NCI-H1092 treated with DMSO at 0.1 percent for 48 hours (cell line): ENCODE measurements at regions not wholly inside any gene's neighbourhood (a gene's known extent, or its start where the extent isn't known, plus 50 kb on each side); places are given as distances from the start of the nearest gene placed in this dataset.

Source experiments
- DNase-seq: peaks from one replicate; lab custom pipeline; 2025; lab: John Stamatoyannopoulos, UW

DNA sequence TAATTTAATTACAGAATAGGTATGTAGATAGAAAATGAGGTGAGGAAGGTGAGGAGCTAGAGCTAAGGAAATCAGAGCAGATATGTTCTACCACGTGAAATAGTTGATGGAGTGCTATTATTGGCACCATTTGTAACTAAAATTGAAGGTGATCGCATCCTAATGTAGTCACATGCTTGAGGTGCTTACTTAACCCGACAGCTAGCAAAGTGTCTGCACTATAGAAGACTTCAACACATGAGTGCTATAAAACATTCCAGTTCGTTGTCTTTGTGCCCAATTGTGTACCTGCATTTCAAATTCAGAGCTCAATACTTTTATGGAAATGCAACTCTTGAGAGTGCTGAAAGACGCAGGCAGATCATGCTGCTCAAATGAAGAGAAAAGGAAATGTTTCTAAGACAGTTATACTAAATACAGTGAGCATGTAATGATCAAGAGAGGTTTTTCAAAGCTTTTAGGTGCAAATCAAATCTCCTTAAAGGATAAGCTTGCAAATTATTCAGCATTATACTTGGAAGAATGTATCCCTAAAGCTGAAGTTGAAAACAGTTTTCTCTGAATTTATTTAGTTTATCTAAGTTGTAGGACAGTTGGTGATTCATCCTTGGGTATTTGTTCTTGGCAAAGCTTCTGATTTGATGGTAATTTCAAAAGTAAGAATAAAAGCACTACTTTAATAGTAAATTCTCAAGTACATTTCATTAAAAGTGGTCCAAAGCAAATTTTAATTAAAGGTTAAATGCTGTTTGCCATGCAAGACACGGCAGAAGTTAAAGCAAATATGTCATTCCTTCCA lies 223.9 kb upstream of the EPHA5 start:
- DNase-seq, result no peak

DNA sequence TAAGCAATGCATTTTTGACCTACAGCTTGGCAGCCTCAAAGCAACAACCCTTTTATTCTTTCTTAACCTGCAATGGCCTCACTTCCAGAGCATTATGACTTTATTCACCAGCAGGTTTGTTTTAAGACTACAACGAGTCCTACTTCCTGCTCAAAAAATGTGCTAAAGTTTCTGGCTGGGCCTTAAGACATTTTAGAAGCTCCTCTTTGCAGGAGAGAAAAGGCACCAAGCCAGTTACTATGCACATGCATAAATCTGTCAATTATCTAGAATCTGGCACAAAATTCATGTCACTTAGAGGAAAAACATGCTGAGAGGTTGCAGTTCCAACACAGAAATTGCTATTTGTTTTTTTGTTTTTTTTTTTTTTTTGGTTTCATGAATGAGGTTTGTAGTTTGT lies 223.0 kb upstream of the EPHA5 start:
- no peak for DNase-seq

DNA sequence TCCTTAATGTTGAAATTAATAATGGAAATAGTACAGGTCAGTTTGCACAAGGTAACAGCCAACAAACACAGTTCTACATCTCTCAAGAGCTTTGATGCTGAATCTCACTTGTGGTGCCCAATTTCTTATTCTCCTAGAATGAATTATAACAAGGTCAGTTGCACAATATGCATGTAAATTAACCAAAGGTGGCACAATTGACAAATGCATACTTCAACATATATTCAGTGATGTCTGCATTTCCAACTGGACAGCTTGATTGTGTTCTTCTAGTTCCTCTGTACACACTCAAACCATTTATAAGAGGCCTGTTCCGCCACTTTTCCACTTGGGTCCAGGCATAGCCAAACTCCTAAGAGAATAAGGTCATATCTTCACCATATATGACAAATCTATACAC lies 210.3 kb upstream of the EPHA5 start:
- peak; percentile 5 for DNase-seq

DNA sequence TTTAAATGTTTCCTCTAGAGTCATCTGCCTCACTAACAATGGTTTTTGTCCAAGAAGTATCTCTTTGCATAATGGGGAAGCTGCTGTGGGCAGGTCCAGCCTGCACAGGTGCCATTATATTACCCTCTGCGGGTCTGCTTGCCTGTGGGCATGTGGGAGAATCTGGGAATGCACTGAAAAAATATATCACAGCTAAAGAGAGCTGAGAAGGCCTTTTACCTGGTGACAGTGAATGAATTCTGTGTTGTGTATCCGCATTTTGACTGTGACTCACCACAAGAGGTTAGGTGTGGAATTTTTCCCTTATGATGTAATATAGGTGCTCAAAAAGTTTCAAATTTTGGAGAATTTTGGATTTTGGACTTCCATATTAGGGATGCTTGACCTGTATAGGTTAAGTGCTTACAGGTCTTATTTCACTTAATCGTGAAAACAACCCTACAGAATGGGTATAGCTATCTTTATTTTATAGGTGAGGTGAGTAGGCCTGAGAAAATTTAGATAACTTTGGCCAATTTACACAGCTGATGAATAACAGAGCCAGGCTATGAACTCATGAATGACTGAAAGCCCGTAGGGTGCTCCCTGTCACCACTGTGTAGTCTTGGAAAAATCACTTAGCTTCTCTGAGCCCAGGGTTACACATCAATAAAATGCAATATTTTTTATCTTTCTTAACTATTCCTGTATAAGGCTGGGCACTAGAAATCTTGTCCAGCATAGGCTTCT lies 198.0 kb upstream of the EPHA5 start:
- no peak for DNase-seq

DNA sequence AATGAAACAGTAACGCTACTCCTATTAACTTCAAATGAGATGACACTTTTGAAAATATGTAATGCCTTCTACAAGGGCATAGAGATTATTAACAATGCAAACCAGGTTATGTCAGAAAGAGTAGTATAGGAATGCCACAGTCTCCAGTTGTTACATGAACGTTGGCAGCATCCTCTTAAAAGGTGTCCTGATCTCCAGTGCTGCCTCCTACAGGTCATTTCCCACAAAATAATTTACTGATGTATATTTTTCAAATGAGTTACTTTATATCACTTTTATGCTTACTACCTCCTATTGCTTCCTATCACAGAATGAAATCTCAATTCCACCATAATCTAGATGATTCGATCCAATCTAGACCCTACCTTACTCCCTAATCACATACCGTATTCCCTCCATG lies 195.2 kb upstream of the EPHA5 start:
- DNase-seq, result no peak

DNA sequence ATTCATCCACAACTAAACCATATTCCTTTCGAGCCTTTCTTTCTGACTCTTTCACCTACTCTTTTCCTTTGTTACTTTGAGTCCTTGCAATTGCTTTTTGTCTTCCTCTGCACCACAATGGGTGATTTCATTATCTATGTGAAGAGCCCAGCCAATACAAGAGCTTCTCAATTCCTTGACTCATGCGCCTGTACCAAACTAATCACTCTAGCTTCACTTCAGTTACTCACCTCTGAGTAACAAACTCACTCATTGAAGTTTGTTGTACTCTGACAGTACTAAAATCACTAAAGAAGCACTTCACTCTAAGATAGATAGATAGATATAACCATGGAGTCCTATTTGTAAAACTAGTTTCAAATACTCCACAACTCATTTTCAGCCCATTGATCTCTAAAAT lies 191.7 kb upstream of the EPHA5 start:
- no peak for DNase-seq

DNA sequence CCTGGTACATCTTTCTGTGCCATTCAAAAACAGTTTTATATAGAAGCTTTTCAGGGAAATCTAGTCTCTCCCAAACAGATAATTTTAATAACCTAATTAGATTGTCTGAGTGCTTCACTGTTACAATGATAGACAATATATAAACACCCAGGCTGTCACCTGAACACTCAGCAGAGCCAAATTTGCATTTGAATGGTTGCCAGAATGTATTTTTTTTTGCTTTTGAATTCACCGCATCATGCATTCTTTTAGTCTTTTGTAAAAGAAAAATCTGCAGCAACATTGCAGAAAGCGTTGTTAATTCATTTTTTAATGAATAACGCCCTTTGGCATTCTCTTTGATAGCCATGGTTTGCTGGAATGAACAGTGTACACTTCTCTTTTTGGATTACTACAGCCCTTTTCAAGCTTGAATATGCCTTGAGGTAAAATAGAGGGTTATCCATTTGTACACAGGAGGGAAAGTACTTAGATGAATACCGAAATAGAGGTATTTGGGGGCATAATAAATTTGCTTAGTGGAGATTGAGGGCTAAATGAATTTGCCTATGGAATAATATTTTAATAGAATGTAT lies 175.0 kb upstream of the EPHA5 start:
- DNase-seq, result no peak

DNA sequence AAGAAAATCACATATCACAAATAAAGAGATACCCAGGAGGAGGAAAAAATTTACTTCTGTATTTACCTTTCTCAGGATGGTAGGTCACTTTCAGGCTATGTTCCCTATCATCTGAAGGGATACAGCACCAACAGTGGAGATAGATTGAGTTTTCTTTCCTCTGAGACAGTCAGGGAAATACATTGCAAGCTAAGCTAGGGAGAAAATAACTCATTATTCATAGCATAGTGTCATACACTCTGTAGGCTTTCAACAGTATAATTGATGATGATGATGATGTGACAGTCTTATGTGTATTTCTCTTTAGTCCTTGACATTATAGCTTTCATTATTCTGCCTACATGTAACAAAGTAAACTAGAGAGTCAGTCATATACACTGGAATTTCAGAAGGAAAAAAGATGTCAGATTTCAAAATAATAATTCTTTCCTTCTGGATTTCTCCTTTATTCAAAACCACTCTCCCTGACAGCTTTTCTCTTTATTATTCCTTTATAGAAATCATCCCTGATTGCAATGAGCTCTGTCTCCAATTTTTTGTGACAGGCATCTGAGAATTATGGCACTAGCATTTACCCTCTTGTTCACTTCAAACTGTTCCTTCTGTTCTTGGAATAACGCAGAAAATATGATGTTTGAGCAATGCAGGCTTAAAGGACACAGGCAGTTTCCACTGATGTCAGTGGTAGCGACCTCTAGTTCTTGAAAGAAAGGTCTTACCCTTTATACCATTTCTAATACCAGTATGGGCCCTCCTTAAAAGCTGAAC lies 169.1 kb upstream of the EPHA5 start:
- DNase-seq, result no peak

DNA sequence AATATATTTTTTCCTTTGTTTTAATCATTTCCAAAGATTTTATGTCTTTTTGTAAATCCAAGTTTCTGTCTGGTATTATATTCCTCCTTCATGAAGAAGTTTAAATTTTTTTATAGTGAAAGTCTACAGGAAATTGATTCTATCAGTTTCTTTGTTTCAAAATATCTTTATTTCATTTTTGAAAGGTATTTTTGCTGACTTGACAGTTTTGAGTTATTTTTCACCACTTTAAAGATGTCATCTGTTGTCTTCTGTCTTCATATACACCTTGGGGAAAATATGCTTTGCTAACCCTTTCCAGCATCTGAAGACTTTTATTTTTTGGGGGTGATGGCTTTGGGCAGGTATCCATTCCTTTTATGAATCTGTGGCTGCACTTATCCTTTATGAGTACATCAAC lies 164.4 kb upstream of the EPHA5 start:
- DNase-seq, result no peak

DNA sequence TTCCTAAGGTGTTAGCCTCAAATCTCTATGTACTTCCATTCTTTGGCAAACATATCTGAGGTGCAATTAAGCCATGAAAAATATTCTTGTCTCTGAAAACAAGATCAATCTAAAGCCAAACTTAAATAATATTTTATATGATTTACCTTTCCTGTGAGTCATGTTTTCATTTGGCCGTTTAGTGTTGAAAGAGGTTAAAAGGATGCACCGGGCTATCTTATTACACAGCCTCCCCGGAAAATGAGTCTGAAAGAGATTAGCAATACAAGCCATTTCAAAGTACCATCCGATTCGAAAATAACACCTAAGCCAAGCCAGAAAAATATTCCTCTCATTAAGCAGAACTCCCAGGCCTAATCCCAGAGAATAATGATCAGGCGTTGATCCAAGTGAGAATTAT lies 161.5 kb upstream of the EPHA5 start:
- DNase-seq, result no peak

DNA sequence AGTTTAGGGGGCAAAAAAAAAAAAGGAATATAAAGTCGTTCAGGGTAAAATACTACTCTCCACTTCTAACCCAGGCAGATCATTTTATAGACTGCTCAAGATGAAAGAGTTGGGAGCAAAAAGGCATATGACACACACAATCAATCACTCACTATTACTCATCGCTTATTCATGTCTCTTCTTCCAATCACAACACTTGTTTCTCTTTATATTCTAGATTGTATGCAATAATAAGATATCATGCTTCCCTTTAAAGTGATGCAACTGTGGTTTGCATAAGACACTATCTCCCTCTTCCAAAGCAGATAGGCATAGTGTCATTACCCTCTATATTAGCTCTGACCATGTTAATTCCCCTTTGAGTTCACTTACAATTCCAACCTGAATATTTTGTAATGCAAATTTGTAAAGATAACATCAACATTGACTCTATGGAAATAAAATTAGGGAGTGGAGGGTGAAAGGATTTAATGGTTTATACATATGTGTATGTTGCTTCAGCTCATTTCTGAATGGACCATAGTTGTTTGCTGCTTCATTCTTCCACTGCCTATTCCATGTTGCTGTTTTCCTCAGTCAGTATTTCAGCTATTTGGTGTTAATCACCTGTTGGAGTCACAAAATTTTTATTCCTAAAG lies 154.9 kb upstream of the EPHA5 start:
- DNase-seq, result no peak

DNA sequence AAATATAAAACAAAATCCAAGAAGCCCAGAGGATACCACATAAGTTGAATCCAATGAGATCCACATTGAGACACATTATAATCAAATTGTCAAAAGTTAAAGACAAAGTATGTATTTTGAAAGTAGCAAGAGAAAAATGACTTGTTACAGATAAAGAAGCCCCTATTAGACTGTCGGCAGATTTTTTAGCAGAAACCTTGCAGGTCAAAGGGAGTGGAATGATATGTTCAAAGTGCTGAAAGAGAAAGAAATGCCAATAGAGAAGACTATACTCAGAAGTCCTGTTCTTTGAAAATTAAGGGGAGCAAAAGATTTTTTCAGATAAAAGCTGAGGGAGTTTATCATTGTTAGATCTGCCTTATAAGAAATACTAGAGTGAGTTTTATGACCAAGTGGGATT lies 148.9 kb upstream of the EPHA5 start:
- no peak for DNase-seq

DNA sequence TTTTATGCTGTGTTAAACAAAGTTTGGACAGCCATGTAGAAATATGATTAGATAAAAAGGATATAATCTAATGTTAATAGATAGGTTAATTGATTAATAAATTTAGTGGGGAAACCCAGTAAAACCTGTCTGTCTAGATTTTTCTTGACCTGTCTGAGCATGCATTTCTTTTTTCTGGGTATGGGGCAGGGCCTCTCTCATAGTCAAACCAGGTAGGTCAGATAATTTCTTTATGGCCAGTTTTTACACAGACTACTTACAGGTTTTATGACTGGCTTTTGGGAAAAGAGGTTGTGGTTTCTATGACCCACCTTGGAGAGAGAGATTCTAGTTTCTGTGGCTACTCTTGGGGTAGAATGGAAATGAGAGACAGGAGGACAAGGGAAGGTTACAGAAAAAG lies 135.6 kb upstream of the EPHA5 start:
- no peak for DNase-seq

DNA sequence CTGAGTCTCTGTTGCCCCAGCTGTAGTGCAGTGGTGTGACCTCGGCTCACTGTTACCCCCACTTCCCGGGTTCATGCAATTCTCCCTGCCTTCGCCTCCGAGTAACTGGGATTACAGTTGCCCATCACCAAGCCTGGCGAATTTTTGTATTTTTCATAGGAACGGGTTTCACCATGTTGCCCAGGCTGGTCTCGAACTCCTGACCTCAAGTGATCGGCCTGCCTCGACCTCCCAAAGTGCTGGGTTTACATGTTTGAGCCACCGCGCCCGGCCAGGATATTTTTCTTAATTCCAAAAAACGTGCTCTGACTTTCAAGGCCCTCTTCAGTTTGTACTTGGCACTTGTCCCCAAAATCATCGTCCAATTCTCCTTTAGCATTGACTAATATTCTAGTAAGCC lies 129.2 kb upstream of the EPHA5 start:
- DNase-seq, result no peak

DNA sequence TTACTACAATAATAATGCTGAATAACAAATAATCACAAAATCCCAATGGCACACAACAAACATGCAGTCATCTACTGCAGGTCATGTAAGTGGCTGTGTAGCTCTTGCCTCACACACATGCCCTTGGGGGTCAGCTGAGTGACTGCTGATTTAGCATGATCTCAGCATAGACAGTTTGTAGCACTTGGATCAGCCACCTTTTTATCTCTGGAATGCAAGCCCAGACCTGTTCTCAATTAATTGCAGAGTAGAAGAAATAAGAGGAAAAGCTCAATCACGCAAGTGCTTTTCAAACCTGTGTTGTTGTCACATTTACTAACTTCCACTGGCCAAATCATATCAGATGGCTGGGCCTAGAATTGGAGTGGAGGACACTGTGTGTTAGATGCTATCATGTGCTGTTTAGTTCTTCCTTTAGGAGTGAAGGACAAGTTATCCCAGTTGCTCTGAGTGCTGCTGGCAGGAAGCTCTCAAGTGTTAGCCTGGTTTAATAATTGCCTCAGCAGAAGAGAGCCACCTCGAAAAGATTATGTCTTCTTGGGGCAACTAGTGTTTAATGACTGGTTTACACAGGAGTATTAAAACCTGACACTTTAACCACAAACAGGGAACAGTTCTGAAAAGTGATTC lies 128.3 kb upstream of the EPHA5 start:
- no peak for DNase-seq

DNA sequence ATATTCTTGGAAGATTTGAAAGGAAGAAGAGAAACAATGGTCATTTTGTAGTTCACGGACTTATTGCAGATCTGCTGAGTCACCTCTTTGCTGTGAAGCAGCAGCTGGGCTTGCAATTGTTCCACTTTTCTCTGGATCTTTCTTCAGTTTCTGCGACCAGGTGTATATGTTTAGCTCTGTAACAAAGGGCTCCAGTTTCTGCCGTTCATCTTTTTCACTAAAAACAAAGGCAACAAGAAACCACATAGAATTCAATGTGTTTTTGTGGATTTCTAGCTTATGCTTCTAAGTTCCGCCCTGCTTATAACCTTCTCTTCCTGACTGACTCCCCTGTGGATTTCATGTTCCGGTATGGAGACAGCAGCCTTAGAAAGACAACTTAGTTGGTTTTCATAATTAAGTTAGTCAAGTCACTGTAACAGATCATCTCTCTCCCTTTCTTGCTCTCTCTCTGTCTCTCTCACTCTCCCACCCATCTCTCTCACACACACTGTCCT lies 121.6 kb upstream of the EPHA5 start:
- no peak for DNase-seq

DNA sequence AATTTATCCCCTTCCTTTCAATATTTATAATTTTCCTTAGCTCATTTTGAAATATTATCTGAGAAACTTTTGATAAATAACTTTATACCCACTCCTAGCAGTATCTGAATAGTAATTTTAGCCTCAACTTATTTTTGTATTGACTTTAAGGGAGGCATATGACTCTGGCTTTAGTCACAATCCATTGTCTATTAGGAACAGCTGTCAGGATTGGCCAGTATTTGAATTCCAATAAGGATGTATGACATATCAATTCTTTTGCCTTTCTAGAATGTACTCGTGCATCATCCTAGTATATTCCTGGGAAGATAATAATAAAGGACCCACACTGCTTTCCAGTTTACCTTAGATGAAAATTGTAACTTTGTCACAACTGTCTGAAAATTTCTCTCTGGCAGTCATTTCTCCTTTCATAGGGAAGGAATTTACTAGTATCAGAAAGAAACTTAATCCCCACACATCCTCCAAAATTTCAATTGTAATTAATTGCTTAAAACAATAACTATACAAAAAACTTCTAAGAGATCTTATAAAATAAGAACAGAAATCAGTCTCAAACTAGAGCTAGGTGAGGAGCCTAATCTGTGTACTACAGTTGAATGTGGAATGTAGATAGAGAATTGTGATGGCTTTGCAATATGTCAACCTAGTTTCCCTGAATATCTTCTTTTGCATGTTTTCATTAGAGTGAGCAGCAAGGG lies 121.0 kb upstream of the EPHA5 start:
- no peak for DNase-seq

DNA sequence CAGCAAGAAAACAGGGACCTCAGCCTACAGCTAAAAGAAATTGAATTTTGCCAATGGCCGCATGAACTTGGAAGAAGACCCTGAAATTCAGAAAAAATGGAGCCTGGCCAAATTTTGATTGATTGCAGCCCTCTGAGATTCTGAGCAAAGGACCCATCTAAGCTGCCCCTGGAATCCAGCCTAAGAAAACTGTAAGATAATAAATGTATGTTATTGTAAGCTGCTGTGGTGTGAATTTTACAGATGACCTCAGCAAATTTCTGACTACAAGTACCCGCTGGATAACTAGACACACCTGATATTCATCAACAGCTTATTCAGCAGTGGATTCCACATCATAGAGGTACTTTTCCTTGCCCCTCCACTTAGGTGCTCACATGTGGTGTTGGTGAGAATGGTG lies 119.5 kb upstream of the EPHA5 start:
- DNase-seq, result no peak

DNA sequence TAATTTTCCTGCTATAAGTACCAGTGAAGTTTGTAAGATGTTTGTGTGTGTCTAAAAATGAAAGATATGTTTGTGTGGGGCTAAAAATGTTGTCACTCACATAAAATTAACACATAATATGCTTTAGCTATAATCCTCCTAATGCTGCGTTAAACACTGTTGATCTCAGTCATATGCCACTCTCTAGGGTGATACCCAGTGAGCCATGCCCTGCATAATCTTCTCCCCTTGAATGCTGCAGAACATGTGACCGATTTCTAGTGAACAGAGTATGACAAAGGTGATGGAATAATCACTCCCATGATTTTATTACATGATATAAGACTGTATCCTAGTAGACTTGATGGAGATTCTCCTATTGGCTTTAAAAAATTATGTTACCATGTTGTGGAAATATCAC lies 119.1 kb upstream of the EPHA5 start:
- no peak for DNase-seq

DNA sequence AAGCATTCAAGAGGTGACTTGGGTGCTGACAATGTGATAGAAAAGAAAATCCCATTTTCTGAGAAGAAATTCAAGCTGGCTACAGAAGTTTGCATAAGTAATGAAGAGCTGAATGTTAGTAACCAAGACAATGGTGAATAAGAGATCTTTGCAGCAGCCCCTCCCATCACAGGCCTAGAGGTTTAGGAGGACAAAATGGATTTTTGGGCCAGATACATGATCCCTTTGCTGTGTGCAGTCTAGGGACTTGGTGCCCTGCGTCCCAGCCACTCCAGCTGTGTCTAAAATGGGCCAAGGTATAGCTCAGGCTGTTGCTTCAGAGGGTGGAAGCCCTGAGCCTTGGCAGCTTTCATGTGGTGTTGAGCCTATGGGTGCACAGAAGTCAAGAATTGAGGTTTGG lies 107.0 kb upstream of the EPHA5 start:
- no peak for DNase-seq

DNA sequence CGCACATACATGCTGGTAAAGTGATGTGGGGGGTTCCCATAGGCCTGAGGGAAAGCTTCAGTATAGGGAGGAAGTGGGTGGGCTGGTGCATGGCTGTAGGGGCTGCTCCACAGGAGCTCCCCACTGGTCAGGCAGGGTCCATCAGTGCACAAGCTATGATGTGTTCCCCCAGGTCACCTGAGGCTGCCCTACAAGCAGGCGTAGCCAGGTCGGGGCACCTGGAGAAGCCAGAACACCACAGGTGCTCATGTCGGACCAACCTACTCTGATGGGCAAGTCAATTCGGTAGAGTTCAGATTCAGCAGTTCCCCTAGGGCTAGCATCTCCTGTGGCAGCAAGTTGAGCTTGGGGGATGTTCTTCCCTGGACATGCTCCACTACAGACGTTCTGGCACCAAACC lies 103.3 kb upstream of the EPHA5 start:
- no peak for DNase-seq
